Stimulated activated naive CD4-positive, alpha-beta T cell treated with Interleukin-2 at 50 U/mL for 16 hours (primary cell): ENCODE measurements at regions not wholly inside any gene's neighbourhood (a gene's known extent, or its start where the extent isn't known, plus 50 kb on each side); places are given as distances from the start of the nearest gene placed in this dataset.

ENCODE experiments used
- DNase-seq: peaks from one replicate; lab custom pipeline; 2025; lab: John Stamatoyannopoulos, UW

GRCh38 chr2:33777786-33778185 lies 178.7 kb upstream of the FAM98A start:
- DNase-seq = no peak

GRCh38 chr2:33775306-33775705 lies 176.2 kb upstream of the FAM98A start:
- DNase-seq = no peak

GRCh38 chr2:33770023-33770422 lies 170.9 kb upstream of the FAM98A start:
- no peak for DNase-seq

GRCh38 chr2:33766175-33766574 lies 167.1 kb upstream of the FAM98A start:
- DNase-seq = no peak

DNA sequence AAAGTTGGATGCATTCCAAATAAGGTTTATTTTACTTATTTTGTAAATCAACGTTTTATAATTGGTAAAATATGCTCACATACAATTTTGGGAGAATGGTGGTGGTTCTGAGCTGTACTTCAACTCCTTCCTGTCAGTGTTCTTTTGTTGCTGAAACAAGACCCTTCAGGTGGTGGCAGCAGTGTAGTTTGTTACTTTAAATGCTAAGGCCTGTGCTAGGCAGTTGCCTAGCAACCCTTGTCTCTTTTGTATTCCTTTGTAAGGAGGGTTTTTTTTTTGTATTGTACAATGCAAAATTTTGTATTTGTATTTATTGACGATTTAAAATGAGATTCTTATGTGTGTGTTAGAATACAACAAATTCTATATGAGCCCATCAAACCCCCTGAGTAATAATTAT lies 166.0 kb upstream of the FAM98A start:
- no peak for DNase-seq

- no peak for DNase-seq
These were observed 165.5 kb upstream of the FAM98A start for GRCh38 chr2:33764551-33764950.

DNA sequence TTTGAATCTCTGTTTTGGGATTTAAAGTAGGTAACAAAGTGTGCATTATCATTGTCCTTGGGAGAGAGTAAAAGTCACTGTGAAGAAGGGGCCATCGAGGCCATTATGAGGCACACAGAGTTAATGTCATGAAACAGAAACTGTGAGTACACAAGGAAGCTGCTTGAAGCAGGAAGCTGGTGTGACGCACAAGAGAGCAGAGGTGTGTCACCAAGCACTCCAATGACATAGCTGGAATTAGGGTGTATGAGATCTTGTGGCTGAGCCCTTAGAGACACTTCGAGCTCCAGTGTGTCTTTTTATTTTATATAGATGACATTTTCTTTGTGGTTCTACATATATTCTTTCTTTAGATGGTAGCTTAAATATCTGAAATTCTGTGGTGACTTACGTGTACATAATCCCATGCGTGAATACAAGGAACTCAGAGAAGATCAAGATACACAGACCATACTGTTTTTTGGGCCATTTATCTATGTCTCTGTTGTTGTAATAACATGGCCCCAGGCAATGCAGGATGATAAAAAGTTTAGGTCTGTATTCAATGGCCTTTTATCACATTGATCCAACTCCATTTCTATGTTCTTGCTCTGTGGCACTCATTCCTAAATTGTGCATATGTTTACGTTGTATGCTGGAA lies 164.7 kb upstream of the FAM98A start:
- DNase-seq = no peak

- DNase-seq = no peak
These were observed 163.5 kb upstream of the FAM98A start for GRCh38 chr2:33762636-33763035.

GRCh38 chr2:33746208-33746800 lies 147.2 kb upstream of the FAM98A start:
- no peak for DNase-seq

GRCh38 chr2:33735096-33735495 lies 136.0 kb upstream of the FAM98A start:
- no peak for DNase-seq

DNA sequence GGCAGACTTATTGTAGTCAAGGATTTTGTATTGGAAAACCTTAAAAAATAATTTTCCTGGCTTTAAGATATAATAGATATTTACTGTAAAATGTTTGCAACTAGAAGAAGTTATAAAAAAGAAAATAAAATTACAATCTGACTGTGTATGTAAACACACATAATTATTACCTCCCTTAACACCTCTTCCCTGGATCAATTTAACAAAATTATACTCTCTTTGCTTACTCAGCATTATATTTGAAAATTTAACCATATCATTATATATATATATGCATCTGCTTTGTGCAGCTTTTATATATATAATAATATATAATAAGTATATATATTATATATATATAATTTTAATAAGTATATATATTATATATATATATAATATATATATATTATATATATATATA lies 131.7 kb upstream of the FAM98A start:
- no peak for DNase-seq

- DNase-seq = no peak
These were observed 131.1 kb upstream of the FAM98A start for GRCh38 chr2:33730193-33730592.

GRCh38 chr2:33729353-33729752 lies 130.3 kb upstream of the FAM98A start:
- DNase-seq = no peak

GRCh38 chr2:33728106-33728505 lies 129.0 kb upstream of the FAM98A start:
- no peak for DNase-seq

DNA sequence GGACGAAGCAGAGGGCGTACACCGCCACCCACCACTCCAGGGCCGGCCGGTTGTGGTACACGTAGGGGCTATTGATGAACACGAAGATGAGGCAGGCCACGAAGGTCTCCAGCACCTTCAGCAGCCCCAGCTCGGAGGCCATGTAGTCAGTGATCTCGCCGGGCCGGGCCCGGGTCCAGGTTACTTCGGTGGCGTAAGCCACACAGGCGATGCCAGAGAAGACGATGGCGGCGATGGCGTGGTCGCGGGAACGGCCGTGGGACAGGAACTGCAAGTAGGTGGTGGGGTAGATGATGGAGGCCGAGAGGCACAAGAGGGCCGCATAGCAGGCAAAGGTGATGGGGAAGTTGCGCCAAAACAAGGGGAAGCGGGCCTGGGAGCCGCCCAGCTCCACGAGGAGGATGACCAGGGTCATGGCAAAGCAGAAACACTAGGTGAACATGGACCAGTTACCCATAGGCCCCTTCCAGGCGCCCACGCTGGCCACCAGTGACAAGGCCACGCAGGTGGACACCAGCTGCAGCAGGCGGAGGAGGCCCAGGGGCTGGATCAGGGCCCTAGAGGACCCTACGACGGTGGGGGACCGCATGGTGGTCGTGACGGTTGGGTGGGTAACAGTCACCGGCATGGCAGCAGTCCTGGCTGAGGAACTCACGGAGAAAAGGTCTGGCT lies 128.4 kb upstream of the FAM98A start:
- no peak for DNase-seq

DNA sequence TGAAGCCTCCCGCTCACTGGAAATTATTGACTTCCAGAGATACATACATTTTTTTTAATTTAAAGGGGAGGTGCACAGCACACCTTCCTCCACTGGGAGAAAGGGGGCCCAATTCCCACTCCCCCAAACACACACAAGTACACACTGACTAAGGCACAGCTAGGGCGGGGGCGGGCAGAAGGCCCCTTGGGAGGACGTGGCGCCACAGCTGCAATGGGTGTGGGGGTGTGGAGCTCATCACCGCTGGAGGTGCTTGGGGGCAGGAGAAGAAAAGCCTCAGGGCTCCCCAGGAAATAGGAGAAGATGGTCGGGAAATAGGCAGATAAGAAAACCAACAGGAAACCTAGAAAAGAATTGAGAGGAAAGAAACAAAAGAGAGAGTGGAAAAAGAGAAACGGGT lies 127.3 kb upstream of the FAM98A start:
- no peak for DNase-seq

DNA sequence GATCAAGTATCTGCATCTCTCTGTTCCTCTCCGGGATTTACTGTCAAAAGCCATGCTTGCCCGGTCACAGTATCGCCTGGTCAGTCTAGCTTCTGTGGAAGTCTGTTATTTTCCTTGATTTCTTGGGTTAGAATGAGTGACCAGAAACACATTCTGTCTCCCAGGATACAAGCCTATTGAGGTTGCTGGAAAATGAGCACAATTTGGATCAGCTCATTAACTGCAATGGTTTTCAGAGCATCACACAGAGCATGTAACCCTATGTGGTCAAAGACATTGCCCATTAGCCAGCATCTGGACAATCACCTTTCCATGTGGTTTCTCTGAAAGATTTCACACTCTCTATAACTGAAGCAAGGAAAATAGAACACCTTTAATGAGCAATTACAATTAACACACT lies 124.2 kb upstream of the FAM98A start:
- DNase-seq = no peak

DNA sequence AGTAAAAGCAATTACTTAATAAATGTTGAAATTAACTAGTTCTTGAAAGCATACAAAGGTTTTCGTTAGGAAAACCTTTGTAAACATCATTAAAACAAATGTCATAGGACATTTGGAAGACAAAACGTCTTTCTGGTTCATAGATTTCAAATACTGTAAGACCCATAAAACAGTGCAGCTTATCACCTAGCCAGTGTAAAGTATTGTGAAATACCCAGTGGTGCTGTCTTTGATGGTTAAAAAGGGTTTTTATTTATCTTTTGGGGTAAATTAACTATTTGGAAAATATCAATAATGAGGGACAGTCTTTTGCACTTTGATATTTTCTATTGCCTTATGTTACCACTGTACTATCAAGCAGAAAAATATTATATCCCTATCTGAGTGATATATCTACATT lies 120.0 kb upstream of the FAM98A start:
- no peak for DNase-seq

DNA sequence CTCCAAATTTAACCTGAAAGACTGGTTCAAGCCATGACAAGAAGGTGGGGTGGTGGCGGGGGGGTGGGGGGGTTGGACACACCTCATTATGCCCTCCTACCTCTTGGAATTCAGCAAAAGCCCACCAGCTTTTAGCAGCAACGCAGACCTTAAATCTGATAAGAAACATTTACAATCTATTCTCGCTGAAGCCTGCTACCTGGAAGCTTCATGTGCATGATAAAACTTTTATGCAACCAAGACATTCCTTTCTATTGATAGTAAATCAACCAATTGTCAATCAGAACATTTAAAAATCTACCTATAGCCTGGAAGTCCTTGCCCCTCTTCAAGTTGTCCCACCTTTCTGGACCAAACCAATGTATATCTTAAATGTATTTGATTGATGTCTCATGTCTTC lies 113.6 kb upstream of the FAM98A start:
- no peak for DNase-seq

- DNase-seq = no peak
These were observed 110.9 kb upstream of the FAM98A start for GRCh38 chr2:33709951-33710350.

DNA sequence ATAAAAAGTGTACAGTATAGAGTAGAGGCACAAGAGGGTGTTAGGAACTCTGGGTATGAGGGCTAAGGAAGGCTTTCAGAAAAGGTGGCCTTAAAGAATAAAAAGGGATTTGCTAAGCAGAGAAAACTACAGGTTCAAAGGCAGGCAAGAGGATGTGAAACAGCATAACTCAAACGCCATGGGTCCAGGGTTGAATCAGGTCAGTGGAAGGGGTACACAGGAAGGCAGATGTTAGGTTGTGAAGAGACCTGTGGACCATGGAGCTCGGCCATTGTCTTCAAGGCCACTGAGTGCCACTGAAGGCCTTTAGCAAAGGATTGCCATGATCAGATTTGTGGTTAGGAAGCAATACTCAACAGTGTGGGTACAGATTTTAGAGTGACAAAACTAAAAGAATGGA lies 108.2 kb upstream of the FAM98A start:
- DNase-seq = no peak

GRCh38 chr2:33706410-33706809 lies 107.3 kb upstream of the FAM98A start:
- no peak for DNase-seq

DNA sequence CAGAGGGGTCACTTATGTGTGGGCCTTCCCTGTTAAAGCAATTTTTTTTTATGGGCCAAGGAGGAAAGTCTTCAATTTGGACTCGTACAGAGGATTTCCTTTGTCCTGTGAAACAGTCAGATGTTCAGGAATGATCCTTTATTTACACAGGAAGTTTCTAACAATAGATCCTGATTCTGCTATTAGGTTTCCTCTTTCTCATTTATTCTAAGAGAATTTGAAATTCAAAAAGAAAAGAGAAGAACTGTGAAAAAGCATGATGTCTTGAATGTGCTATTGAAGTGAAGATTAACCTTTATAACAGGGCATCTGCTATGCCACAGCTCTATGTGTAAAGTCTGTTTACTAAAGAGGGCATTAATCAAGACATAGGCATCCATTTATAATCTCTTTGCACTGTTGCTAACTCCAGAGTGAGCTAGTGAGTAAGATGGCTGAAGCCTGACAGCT lies 105.3 kb upstream of the FAM98A start:
- no peak for DNase-seq

DNA sequence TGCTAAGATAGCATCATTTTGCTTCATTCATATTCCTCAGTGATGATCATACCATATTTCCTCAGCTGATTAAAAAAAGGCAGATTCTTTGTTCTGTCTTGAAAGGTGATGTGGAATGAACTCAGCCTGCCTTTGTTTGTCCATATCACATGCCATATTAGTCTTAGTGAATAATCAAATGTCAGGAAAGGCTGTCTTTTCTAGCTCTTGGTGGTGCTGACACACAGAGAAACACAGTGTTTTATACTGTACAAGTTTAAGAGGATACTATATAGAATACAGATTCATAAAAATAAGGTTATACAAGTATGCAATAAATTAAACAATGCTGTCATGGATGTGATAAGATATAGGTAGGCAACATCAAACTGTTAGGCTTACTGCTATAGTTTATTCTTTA lies 97.1 kb upstream of the FAM98A start:
- DNase-seq = no peak
